ENCODE measurements at regions not wholly inside any gene's neighbourhood (a gene's known extent, or its start where the extent isn't known, plus 50 kb on each side); places are given as distances from the start of the nearest gene placed in this dataset.

- no peak overlapping the region for H3K27ac ChIP-seq
- ChIA-PET CTCF (interaction anchor here (0.6 kb wide), 1 partner anchor 30 kb away, joined by 3 read pairs; no protein-coding TSS in a partner anchor), POLR2A (ENCODE audit: low non-redundant PET) (no interaction called here)
- no peak for TF ChIP-seq CTCF (conservative IDR thresholded peaks at IDR 0.05; ENCODE audit: low read depth)
- no peak for DNase-seq (ENCODE audit: low spot score)
These were observed 439.6 kb upstream of the NMUR2 start for GRCh38 chr5:152844713-152845112.

- ChIA-PET CTCF (no interaction called here), POLR2A (ENCODE audit: low non-redundant PET) (no interaction called here)
- H3K27ac ChIP-seq = no peak overlapping the region
- TF ChIP-seq CTCF (conservative IDR thresholded peaks at IDR 0.05; ENCODE audit: low read depth) = no peak
- no peak for DNase-seq (ENCODE audit: low spot score)
These were observed 448.3 kb upstream of the NMUR2 start for GRCh38 chr5:152853361-152853760.

- DNase-seq (ENCODE audit: low spot score) = no peak
- CTCF ChIA-PET = interaction anchor here (1.1 kb wide), 1 partner anchor 295 kb away, joined by 5 read pairs; no protein-coding TSS in a partner anchor
- no peak for TF ChIP-seq CTCF (conservative IDR thresholded peaks at IDR 0.05; ENCODE audit: low read depth)
- H3K27ac ChIP-seq = no peak overlapping the region
- POLR2A ChIA-PET (ENCODE audit: low non-redundant PET) = no interaction called here
These were observed 450.4 kb upstream of the NMUR2 start for GRCh38 chr5:152855441-152855840.

GRCh38 chr5:152861231-152861630 lies 456.2 kb upstream of the NMUR2 start:
- no peak for TF ChIP-seq CTCF (conservative IDR thresholded peaks at IDR 0.05; ENCODE audit: low read depth)
- no peak for DNase-seq (ENCODE audit: low spot score)
- ChIA-PET POLR2A (ENCODE audit: low non-redundant PET) (no interaction called here), CTCF (interaction anchor here (1.4 kb wide), 1 partner anchor 22 kb away, joined by 3 read pairs; no protein-coding TSS in a partner anchor)
- H3K27ac ChIP-seq = no peak overlapping the region

- ChIA-PET CTCF (no interaction called here), POLR2A (ENCODE audit: low non-redundant PET) (no interaction called here)
- no peak for DNase-seq (ENCODE audit: low spot score)
- TF ChIP-seq CTCF (conservative IDR thresholded peaks at IDR 0.05; ENCODE audit: low read depth) = no peak
- no peak overlapping the region for H3K27ac ChIP-seq
These were observed 459.4 kb upstream of the NMUR2 start for GRCh38 chr5:152864447-152864846.

GRCh38 chr5:152864991-152865390 lies 459.9 kb upstream of the NMUR2 start:
- ChIA-PET POLR2A (ENCODE audit: low non-redundant PET) (no interaction called here), CTCF (interaction anchor here (0.6 kb wide), 1 partner anchor 140 kb away, joined by 4 read pairs; no protein-coding TSS in a partner anchor)
- no peak for TF ChIP-seq CTCF (conservative IDR thresholded peaks at IDR 0.05; ENCODE audit: low read depth)
- no peak overlapping the region for H3K27ac ChIP-seq
- no peak for DNase-seq (ENCODE audit: low spot score)

- no peak for DNase-seq (ENCODE audit: low spot score)
- CTCF ChIA-PET = no interaction called here
- TF ChIP-seq CTCF (conservative IDR thresholded peaks at IDR 0.05; ENCODE audit: low read depth) = no peak
- H3K27ac ChIP-seq = no peak overlapping the region
- POLR2A ChIA-PET (ENCODE audit: low non-redundant PET) = no interaction called here
These were observed 464.9 kb upstream of the NMUR2 start for GRCh38 chr5:152869971-152870370.

Measured in RWPE1 (cell line).